GM23338 (cell line): ENCODE measurements at regions not wholly inside any gene's neighbourhood (a gene's known extent, or its start where the extent isn't known, plus 50 kb on each side); places are given as distances from the start of the nearest gene placed in this dataset.

ENCODE experiments used
- ATAC-seq: fragments of 200-7000 bp; cut with Tn5 transposase; 3 replicates; pipeline ENCODE4 v1.9.1; 2020
- DNase-seq: peaks from one replicate; pipeline ENCODE4 v3.0.0-alpha.2; 2015; ENCODE audit warnings: low spot score
- H2AFZ ChIP-seq: fragments of 200-600 bp; sonication (generic); 2 replicates; pipeline ENCODE4 v1.8.0; 2016; ENCODE audit warnings: antibody characterized with exemption, mild to moderate bottlenecking, moderate library complexity
- H3F3A ChIP-seq: fragments of 200-600 bp; sonication (generic); replicated peaks from 2 replicates; pipeline ENCODE4 v1.8.0; 2017; ENCODE audit warnings: antibody characterized with exemption, mixed run types, low read depth
- H3K27ac ChIP-seq: fragments of 200-600 bp; sonication (generic); 2 replicates; pipeline ENCODE4 v1.6.1; 2016; ENCODE audit warnings: low read depth
- H3K27me3 ChIP-seq: fragments of 200-600 bp; sonication (generic); 2 replicates; pipeline ENCODE4 v1.8.0; 2016; ENCODE audit warnings: mild to moderate bottlenecking, mixed run types, moderate library complexity; ENCODE audit not compliant: insufficient read depth
- H3K36me3 ChIP-seq: fragments of 200-600 bp; sonication (generic); 2 replicates; pipeline ENCODE4 v1.8.0; 2016; ENCODE audit warnings: mild to moderate bottlenecking; ENCODE audit not compliant: insufficient read depth
- H3K4me1 ChIP-seq: fragments of 200-600 bp; sonication (generic); 2 replicates; pipeline ENCODE4 v1.8.0; 2016; ENCODE audit warnings: mild to moderate bottlenecking, moderate library complexity; ENCODE audit not compliant: insufficient read depth
- H3K4me2 ChIP-seq: fragments of 200-600 bp; sonication (generic); 2 replicates; pipeline ENCODE4 v1.7.1; 2017; ENCODE audit warnings: mixed run types
- H3K4me3 ChIP-seq: fragments of 200-600 bp; sonication (generic); 2 replicates; pipeline ENCODE4 v1.6.1; 2016; ENCODE audit warnings: mixed run types
- H3K79me2 ChIP-seq: fragments of 200-600 bp; sonication (generic); replicated peaks from 2 replicates; pipeline ENCODE4 v1.8.0; 2017; ENCODE audit warnings: mild to moderate bottlenecking; ENCODE audit not compliant: insufficient read depth
- H3K9me2 ChIP-seq: fragments of 200-600 bp; sonication (generic); 2 replicates; pipeline ENCODE4 v1.8.0; 2017; ENCODE audit not compliant: insufficient read depth
- H4K20me1 ChIP-seq: fragments of 200-600 bp; sonication (generic); replicated peaks from 2 replicates; pipeline ENCODE4 v1.8.0; 2017; ENCODE audit warnings: mild to moderate bottlenecking; ENCODE audit not compliant: insufficient read depth
- H3K27ac Mint-ChIP-seq: 2 replicates; pipeline ENCODE4 v1.8.0; 2020; ENCODE audit warnings: inconsistent platforms, mild to moderate bottlenecking, moderate library complexity, mixed read lengths
- H3K27me3 Mint-ChIP-seq: 3 replicates; pipeline ENCODE4 v1.8.0; 2022; ENCODE audit warnings: low read depth, mild to moderate bottlenecking, moderate library complexity, mixed read lengths, inconsistent platforms; ENCODE audit not compliant: insufficient read depth, poor library complexity
- H3K36me3 Mint-ChIP-seq: 3 replicates; pipeline ENCODE4 v1.8.0; 2021; ENCODE audit warnings: low read depth, mild to moderate bottlenecking, inconsistent platforms, moderate library complexity, mixed read lengths
- H3K4me1 Mint-ChIP-seq: 3 replicates; pipeline ENCODE4 v1.8.0; 2020; ENCODE audit warnings: mild to moderate bottlenecking, inconsistent platforms, mixed read lengths
- H3K4me3 Mint-ChIP-seq: 3 replicates; pipeline ENCODE4 v1.8.0; 2021; ENCODE audit warnings: moderate library complexity, mild to moderate bottlenecking, inconsistent platforms, mixed read lengths
- H3K9me3 Mint-ChIP-seq: 3 replicates; pipeline ENCODE4 v1.8.0; 2020; ENCODE audit warnings: moderate library complexity, mild to moderate bottlenecking, inconsistent platforms, mixed read lengths
- CREB1 ChIP-seq: fragments of 250-450 bp; sonication (Bioruptor Pico); IDR thresholded peaks from 2 replicates; pipeline ENCODE4 v1.5.0; 2020; ENCODE audit warnings: low read depth, mild to moderate bottlenecking, moderate library complexity
- NANOG ChIP-seq: IDR thresholded peaks from 2 replicates; pipeline ENCODE4 v1.6.1; 2016; ENCODE audit warnings: antibody characterized with exemption, borderline replicate concordance
- ZNF331 ChIP-seq: fragments of 250-450 bp; sonication (Bioruptor Pico); IDR thresholded peaks from 2 replicates; pipeline ENCODE4 v1.5.0; 2020; ENCODE audit warnings: low read depth, mild to moderate bottlenecking, moderate library complexity
- TF ChIP-seq, protein P1 (sequence below): fragments of 250-450 bp; sonication (Bioruptor Pico); IDR thresholded peaks from 2 replicates; pipeline ENCODE4 v1.5.0; 2020; ENCODE audit warnings: mild to moderate bottlenecking, moderate library complexity

DNA sequence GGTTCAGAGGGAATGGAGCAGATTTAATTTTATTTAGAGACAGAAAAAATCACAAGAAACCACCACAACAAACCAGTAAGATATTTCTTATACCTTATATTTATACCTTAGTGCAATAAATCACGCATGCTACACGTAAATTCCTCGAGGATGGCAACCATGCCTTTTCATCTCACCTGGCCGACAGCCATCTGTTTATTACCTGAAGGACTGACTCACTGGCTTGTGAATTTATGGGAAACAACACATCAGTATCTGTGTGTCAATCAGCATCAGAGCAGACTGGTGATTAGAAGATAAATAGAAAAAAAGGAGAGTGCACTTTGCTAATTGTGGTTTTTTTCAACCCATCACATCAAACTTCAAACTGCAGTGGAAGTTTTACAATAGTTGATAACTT is 58.4 kb downstream of the S1PR1 start:
- no peak overlapping the region for H3K4me2 ChIP-seq
- H3K4me1 ChIP-seq, result peaks cover 8% of the 10 kb centered on the region
- no peak for TF ChIP-seq NANOG
- no peak for TF ChIP-seq CREB1 (CRISPR knock-in tag)
- TF ChIP-seq, protein P1, sequence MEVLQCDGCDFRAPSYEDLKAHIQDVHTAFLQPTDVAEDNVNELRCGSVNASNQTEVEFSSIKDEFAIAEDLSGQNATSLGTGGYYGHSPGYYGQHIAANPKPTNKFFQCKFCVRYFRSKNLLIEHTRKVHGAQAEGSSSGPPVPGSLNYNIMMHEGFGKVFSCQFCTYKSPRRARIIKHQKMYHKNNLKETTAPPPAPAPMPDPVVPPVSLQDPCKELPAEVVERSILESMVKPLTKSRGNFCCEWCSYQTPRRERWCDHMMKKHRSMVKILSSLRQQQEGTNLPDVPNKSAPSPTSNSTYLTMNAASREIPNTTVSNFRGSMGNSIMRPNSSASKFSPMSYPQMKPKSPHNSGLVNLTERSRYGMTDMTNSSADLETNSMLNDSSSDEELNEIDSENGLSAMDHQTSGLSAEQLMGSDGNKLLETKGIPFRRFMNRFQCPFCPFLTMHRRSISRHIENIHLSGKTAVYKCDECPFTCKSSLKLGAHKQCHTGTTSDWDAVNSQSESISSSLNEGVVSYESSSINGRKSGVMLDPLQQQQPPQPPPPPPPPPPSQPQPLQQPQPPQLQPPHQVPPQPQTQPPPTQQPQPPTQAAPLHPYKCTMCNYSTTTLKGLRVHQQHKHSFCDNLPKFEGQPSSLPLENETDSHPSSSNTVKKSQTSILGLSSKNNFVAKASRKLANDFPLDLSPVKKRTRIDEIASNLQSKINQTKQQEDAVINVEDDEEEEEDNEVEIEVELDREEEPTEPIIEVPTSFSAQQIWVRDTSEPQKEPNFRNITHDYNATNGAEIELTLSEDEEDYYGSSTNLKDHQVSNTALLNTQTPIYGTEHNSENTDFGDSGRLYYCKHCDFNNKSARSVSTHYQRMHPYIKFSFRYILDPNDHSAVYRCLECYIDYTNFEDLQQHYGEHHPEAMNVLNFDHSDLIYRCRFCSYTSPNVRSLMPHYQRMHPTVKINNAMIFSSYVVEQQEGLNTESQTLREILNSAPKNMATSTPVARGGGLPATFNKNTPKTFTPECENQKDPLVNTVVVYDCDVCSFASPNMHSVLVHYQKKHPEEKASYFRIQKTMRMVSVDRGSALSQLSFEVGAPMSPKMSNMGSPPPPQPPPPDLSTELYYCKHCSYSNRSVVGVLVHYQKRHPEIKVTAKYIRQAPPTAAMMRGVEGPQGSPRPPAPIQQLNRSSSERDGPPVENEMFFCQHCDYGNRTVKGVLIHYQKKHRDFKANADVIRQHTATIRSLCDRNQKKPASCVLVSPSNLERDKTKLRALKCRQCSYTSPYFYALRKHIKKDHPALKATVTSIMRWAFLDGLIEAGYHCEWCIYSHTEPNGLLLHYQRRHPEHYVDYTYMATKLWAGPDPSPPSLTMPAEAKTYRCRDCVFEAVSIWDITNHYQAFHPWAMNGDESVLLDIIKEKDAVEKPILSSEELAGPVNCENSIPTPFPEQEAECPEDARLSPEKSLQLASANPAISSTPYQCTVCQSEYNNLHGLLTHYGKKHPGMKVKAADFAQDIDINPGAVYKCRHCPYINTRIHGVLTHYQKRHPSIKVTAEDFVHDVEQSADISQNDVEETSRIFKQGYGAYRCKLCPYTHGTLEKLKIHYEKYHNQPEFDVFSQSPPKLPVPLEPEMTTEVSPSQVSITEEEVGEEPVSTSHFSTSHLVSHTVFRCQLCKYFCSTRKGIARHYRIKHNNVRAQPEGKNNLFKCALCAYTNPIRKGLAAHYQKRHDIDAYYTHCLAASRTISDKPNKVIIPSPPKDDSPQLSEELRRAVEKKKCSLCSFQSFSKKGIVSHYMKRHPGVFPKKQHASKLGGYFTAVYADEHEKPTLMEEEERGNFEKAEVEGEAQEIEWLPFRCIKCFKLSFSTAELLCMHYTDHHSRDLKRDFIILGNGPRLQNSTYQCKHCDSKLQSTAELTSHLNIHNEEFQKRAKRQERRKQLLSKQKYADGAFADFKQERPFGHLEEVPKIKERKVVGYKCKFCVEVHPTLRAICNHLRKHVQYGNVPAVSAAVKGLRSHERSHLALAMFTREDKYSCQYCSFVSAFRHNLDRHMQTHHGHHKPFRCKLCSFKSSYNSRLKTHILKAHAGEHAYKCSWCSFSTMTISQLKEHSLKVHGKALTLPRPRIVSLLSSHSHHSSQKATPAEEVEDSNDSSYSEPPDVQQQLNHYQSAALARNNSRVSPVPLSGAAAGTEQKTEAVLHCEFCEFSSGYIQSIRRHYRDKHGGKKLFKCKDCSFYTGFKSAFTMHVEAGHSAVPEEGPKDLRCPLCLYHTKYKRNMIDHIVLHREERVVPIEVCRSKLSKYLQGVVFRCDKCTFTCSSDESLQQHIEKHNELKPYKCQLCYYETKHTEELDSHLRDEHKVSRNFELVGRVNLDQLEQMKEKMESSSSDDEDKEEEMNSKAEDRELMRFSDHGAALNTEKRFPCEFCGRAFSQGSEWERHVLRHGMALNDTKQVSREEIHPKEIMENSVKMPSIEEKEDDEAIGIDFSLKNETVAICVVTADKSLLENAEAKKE (CRISPR knock-in tag), result no peak
- Mint-ChIP-seq H3K4me3 (no peak overlapping the region), H3K36me3 (no peaks in the 10 kb centered on the region), H3K27ac (no peak overlapping the region), H3K4me1 (peaks cover 19% of the 10 kb centered on the region), H3K27me3 (peaks cover 4% of the 10 kb centered on the region), H3K9me3 (no peaks in the 10 kb centered on the region)
- ATAC-seq, result no peak
- no peaks in the 10 kb centered on the region for H3K79me2 ChIP-seq
- DNase-seq, result no peak
- H4K20me1 ChIP-seq, result no peaks in the 10 kb centered on the region
- no peaks in the 10 kb centered on the region for H3K36me3 ChIP-seq
- no peaks in the 10 kb centered on the region for H3K27me3 ChIP-seq
- H2AFZ ChIP-seq, result no peak overlapping the region
- no peaks in the 10 kb centered on the region for H3K9me2 ChIP-seq
- no peaks in the 10 kb centered on the region for H3F3A ChIP-seq
- no peak overlapping the region for H3K4me3 ChIP-seq
- H3K27ac ChIP-seq, result no peak overlapping the region

DNA sequence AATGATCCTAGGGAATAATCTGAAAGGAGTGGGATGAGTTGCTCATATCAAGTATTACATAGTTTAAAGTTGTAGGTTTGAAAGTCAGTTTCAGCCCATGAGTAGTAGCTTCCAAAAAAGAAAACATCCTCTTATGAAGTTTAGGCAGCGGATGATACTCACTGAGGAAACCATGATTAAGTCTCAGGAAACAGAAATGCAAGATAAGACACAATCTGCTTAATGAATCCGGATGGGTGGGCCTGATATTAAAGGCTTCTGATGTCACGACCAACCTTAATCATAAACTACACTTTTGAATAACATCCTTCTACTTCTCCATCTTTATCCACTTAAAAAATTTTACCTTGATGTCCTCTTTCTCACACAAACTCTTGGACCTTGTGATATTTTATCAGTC is 61.8 kb downstream of the S1PR1 start:
- H3K4me1 Mint-ChIP-seq, result peaks cover 7% of the 10 kb centered on the region; the same call in 2 of the 3 replicates
- no peaks in the 10 kb centered on the region for H3K4me1 ChIP-seq
- no peaks in the 10 kb centered on the region for H4K20me1 ChIP-seq
- no peaks in the 10 kb centered on the region for H3K79me2 ChIP-seq
- no peaks in the 10 kb centered on the region for H3K27me3 ChIP-seq
- no peak for DNase-seq
- no peak for TF ChIP-seq ZNF331 (CRISPR knock-in tag)
- H3K4me3 Mint-ChIP-seq, result no peak overlapping the region
- no peaks in the 10 kb centered on the region for H3K9me2 ChIP-seq
- no peak overlapping the region for H3K4me3 ChIP-seq
- no peak overlapping the region for H2AFZ ChIP-seq
- H3K9me3 Mint-ChIP-seq, result no peaks in the 10 kb centered on the region
- no peak overlapping the region for H3K27ac Mint-ChIP-seq
- peaks cover 4% of the 10 kb centered on the region for H3K27me3 Mint-ChIP-seq
- H3K36me3 Mint-ChIP-seq, result no peaks in the 10 kb centered on the region
- ATAC-seq, result no peak
- no peak overlapping the region for H3K27ac ChIP-seq
- H3K4me2 ChIP-seq, result no peak overlapping the region
- H3K36me3 ChIP-seq, result no peaks in the 10 kb centered on the region
- no peaks in the 10 kb centered on the region for H3F3A ChIP-seq
